Nephron progenitor cell (in vitro differentiated cells): ENCODE measurements at regions not wholly inside any gene's neighbourhood (a gene's known extent, or its start where the extent isn't known, plus 50 kb on each side); places are given as distances from the start of the nearest gene placed in this dataset.

Source experiments
- DNase-seq: peaks from one replicate; pipeline ENCODE4 v3.0.0; 2021
- H3K27ac Mint-ChIP-seq: 2 replicates; pipeline ENCODE4 v1.8.0; 2021; ENCODE audit warnings: mild to moderate bottlenecking, moderate library complexity, mixed read lengths
- H3K27me3 Mint-ChIP-seq: 2 replicates; pipeline ENCODE4 v1.8.0; 2021; ENCODE audit warnings: mild to moderate bottlenecking, low read depth, mixed read lengths; ENCODE audit not compliant: poor library complexity
- H3K36me3 Mint-ChIP-seq: 2 replicates; pipeline ENCODE4 v1.8.0; 2021; ENCODE audit warnings: low read depth, mixed read lengths
- H3K4me1 Mint-ChIP-seq: 2 replicates; pipeline ENCODE4 v1.8.0; 2021; ENCODE audit warnings: mixed read lengths
- H3K4me3 Mint-ChIP-seq: 2 replicates; pipeline ENCODE4 v1.8.0; 2021; ENCODE audit warnings: mild to moderate bottlenecking, moderate library complexity, mixed read lengths
- H3K9me3 Mint-ChIP-seq: 2 replicates; pipeline ENCODE4 v1.8.0; 2021; ENCODE audit warnings: mild to moderate bottlenecking, moderate library complexity, mixed read lengths
- CTCF ChIP-seq: fragments of 200-600 bp; sonication (generic); IDR thresholded peaks from 2 replicates; pipeline ENCODE4 v1.5.0; 2021; ENCODE audit warnings: antibody characterized with exemption

GRCh38 chr2:21443494-21444105 is 319.8 kb downstream of the TDRD15 start:
- H3K27me3 Mint-ChIP-seq: no peaks in the 10 kb centered on the region
- no peak for TF ChIP-seq CTCF
- no peak overlapping the region for H3K27ac Mint-ChIP-seq
- H3K9me3 Mint-ChIP-seq: no peaks in the 10 kb centered on the region
- no peak for DNase-seq
- no peaks in the 10 kb centered on the region for H3K4me1 Mint-ChIP-seq
- no peak overlapping the region for H3K4me3 Mint-ChIP-seq
- H3K36me3 Mint-ChIP-seq: no peaks in the 10 kb centered on the region

GRCh38 chr2:21449881-21450280 is 326.1 kb downstream of the TDRD15 start:
- Mint-ChIP-seq H3K9me3 (no peaks in the 10 kb centered on the region), H3K27ac (no peak overlapping the region), H3K4me1 (peaks cover 15% of the 10 kb centered on the region), H3K36me3 (no peaks in the 10 kb centered on the region), H3K4me3 (no peak overlapping the region), H3K27me3 (no peaks in the 10 kb centered on the region)
- no peak for DNase-seq
- no peak for TF ChIP-seq CTCF

- Mint-ChIP-seq H3K36me3 (no peaks in the 10 kb centered on the region), H3K27ac (no peak overlapping the region), H3K4me1 (peaks cover 15% of the 10 kb centered on the region), H3K9me3 (no peaks in the 10 kb centered on the region), H3K27me3 (peaks cover 5% of the 10 kb centered on the region), H3K4me3 (no peak overlapping the region)
- TF ChIP-seq CTCF: no peak
- DNase-seq: no peak
Observed at GRCh38 chr2:21451403-21451802, 327.6 kb downstream of the TDRD15 start.

- TF ChIP-seq CTCF: no peak
- Mint-ChIP-seq H3K4me3 (no peak overlapping the region), H3K4me1 (peaks cover 15% of the 10 kb centered on the region), H3K36me3 (no peaks in the 10 kb centered on the region), H3K9me3 (no peaks in the 10 kb centered on the region), H3K27me3 (peaks cover 5% of the 10 kb centered on the region), H3K27ac (no peak overlapping the region)
- no peak for DNase-seq
Observed at GRCh38 chr2:21452263-21452662, 328.5 kb downstream of the TDRD15 start.

GRCh38 chr2:21452678-21453077 is 328.9 kb downstream of the TDRD15 start:
- DNase-seq: no peak
- Mint-ChIP-seq H3K4me1 (peaks cover 15% of the 10 kb centered on the region), H3K9me3 (no peaks in the 10 kb centered on the region), H3K36me3 (no peaks in the 10 kb centered on the region), H3K27ac (no peak overlapping the region), H3K27me3 (peaks cover 5% of the 10 kb centered on the region), H3K4me3 (no peak overlapping the region)
- no peak for TF ChIP-seq CTCF

GRCh38 chr2:21453723-21454450 is 330.1 kb downstream of the TDRD15 start:
- peaks cover 10% of the 10 kb centered on the region for H3K9me3 Mint-ChIP-seq
- no peak overlapping the region for H3K4me3 Mint-ChIP-seq
- no peak overlapping the region for H3K27ac Mint-ChIP-seq

More at GRCh38 chr2:21453723-21454450, 330.1 kb downstream of the TDRD15 start:
- Mint-ChIP-seq H3K4me1 (peaks cover 15% of the 10 kb centered on the region), H3K27me3 (peaks cover 5% of the 10 kb centered on the region), H3K36me3 (peaks cover 7% of the 10 kb centered on the region)
- DNase-seq: no peak
- no peak for TF ChIP-seq CTCF
